ENCODE measurements at regions not wholly inside any gene's neighbourhood (a gene's known extent, or its start where the extent isn't known, plus 50 kb on each side); places are given as distances from the start of the nearest gene placed in this dataset.

- TF ChIP-seq BCLAF1 (IDR thresholded peaks at IDR 0.05), result no peak
- TF ChIP-seq AKNA (CRISPR knock-in tag; IDR thresholded peaks at IDR 0.05; ENCODE audit: borderline replicate concordance), result no peak
- TF ChIP-seq NR1H2 (CRISPR knock-in tag; IDR thresholded peaks at IDR 0.05; ENCODE audit: borderline replicate concordance, low read depth), result no peak
- no peak for TF ChIP-seq ZNF839 (CRISPR knock-in tag; IDR thresholded peaks at IDR 0.05; ENCODE audit: borderline replicate concordance)
- TF ChIP-seq PATZ1 (CRISPR knock-in tag; IDR thresholded peaks at IDR 0.05), result no peak
- peak; percentile 66 for TF ChIP-seq FOXA3 (CRISPR knock-in tag; IDR thresholded peaks at IDR 0.05)
- TF ChIP-seq HOMEZ (CRISPR knock-in tag; IDR thresholded peaks at IDR 0.05; ENCODE audit: low read depth), result 0 out of 2 replicates have a peak, but pooled peaks have one; percentile 22
- TF ChIP-seq ELF1 (CRISPR knock-in tag; IDR thresholded peaks at IDR 0.05), result 0 out of 2 replicates have a peak, but pooled peaks have one; percentile 11
- no peak for TF ChIP-seq ZNF784 (CRISPR knock-in tag; IDR thresholded peaks at IDR 0.05; ENCODE audit: borderline replicate concordance)
- no peak for TF ChIP-seq FLYWCH1 (CRISPR knock-in tag; IDR thresholded peaks at IDR 0.05)
- TF ChIP-seq HNRNPLL (IDR thresholded peaks at IDR 0.05; ENCODE audit: low read depth, low read length, poor library complexity, severe bottlenecking), result no peak
- TF ChIP-seq SCMH1 (CRISPR knock-in tag; IDR thresholded peaks at IDR 0.05; ENCODE audit: borderline replicate concordance), result no peak
- no peak for TF ChIP-seq ETV6 (CRISPR knock-in tag; conservative IDR thresholded peaks at IDR 0.05)
- TF ChIP-seq ZNF816 (CRISPR knock-in tag; IDR thresholded peaks at IDR 0.05; ENCODE audit: borderline replicate concordance), result no peak
- TF ChIP-seq RCOR2 (CRISPR knock-in tag; IDR thresholded peaks at IDR 0.05), result 0 out of 2 replicates have a peak, but pooled peaks have one; percentile 4
- no peak for TF ChIP-seq ZNF580 (CRISPR knock-in tag; IDR thresholded peaks at IDR 0.05; ENCODE audit: borderline replicate concordance, low read depth)
These were observed 175.1 kb upstream of the PITX1 start (continued) for GRCh38 chr5:135208903-135209721.

Measured in HepG2 (cell line).